DOHH2 (cell line): ENCODE measurements at regions not wholly inside any gene's neighbourhood (a gene's known extent, or its start where the extent isn't known, plus 50 kb on each side); places are given as distances from the start of the nearest gene placed in this dataset.

ENCODE experiments used
- H3F3A ChIP-seq: fragments of 200-600 bp; sonication (generic), shearing (Covaris generic); 2 replicates; pipeline ENCODE4 v1.6.0; 2016; ENCODE audit warnings: antibody characterized with exemption, mild to moderate bottlenecking; ENCODE audit not compliant: control insufficient read depth, insufficient read depth
- H3K27ac ChIP-seq: fragments of 200-600 bp; sonication (generic); 2 replicates; pipeline ENCODE4 v1.5.1; 2014; ENCODE audit warnings: low read depth, mild to moderate bottlenecking, low read length, moderate library complexity
- H3K27me3 ChIP-seq: fragments of 200-600 bp; sonication (generic); 2 replicates; pipeline ENCODE4 v1.6.1; 2014; ENCODE audit warnings: mild to moderate bottlenecking, low read length, mixed read lengths; ENCODE audit not compliant: control insufficient read depth
- H3K36me3 ChIP-seq: fragments of 200-600 bp; sonication (generic); 2 replicates; pipeline ENCODE4 v1.6.1; 2014; ENCODE audit warnings: mild to moderate bottlenecking, low read length, moderate library complexity, mixed read lengths; ENCODE audit not compliant: control insufficient read depth
- H3K4me1 ChIP-seq: fragments of 200-600 bp; sonication (generic); 2 replicates; pipeline ENCODE4 v1.6.1; 2014; ENCODE audit warnings: mild to moderate bottlenecking, low read length, mixed read lengths; ENCODE audit not compliant: control insufficient read depth
- H3K4me2 ChIP-seq: fragments of 200-600 bp; sonication (generic); 2 replicates; pipeline ENCODE4 v1.6.0; 2014; ENCODE audit warnings: mild to moderate bottlenecking, low read length, moderate library complexity
- H3K4me3 ChIP-seq: fragments of 200-600 bp; sonication (generic); 2 replicates; pipeline ENCODE4 v1.5.1; 2014; ENCODE audit warnings: mild to moderate bottlenecking, low read length, mixed read lengths
- H3K79me2 ChIP-seq: fragments of 200-600 bp; sonication (generic); 2 replicates; pipeline ENCODE4 v1.6.1; 2014; ENCODE audit warnings: mild to moderate bottlenecking, low read length, mixed read lengths; ENCODE audit not compliant: control insufficient read depth
- H3K9me2 ChIP-seq: fragments of 200-600 bp; sonication (generic); replicated peaks from 2 replicates; pipeline ENCODE4 v1.6.1; 2014; ENCODE audit warnings: mild to moderate bottlenecking, low read length, mixed read lengths; ENCODE audit not compliant: control insufficient read depth
- H3K9me3 ChIP-seq: fragments of 200-600 bp; sonication (generic); 2 replicates; pipeline ENCODE4 v1.6.1; 2014; ENCODE audit warnings: antibody characterized with exemption, low read length, mixed read lengths; ENCODE audit not compliant: control insufficient read depth, insufficient read depth
- H4K20me1 ChIP-seq: fragments of 200-600 bp; sonication (generic); 2 replicates; pipeline ENCODE4 v1.6.0; 2014; ENCODE audit warnings: low read depth, mild to moderate bottlenecking, antibody characterized with exemption, low read length, moderate library complexity; ENCODE audit not compliant: control insufficient read depth, insufficient read depth
- CTCF ChIP-seq: fragments of 200-600 bp; sonication (generic); IDR thresholded peaks from one replicate; pipeline ENCODE4 v1.5.1; 2014; ENCODE audit warnings: antibody characterized with exemption, mild to moderate bottlenecking, low read depth, low read length; ENCODE audit not compliant: poor library complexity, severe bottlenecking
- EZH2phosphoT487 ChIP-seq: fragments of 200-600 bp; sonication (generic); IDR thresholded peaks from 2 replicates; pipeline ENCODE4 v1.6.1; 2017; ENCODE audit warnings: borderline replicate concordance, mild to moderate bottlenecking, antibody characterized with exemption, low read length, moderate library complexity, mixed read lengths

- Histone ChIP-seq H3K4me3 (no peak overlapping the region), H3K36me3 (no peaks in the 10 kb centered on the region), H4K20me1 (no peaks in the 10 kb centered on the region), H3K27me3 (no peaks in the 10 kb centered on the region), H3K9me2 (no peaks in the 10 kb centered on the region), H3K4me2 (no peak overlapping the region), H3K27ac (no peak overlapping the region), H3K79me2 (no peaks in the 10 kb centered on the region), H3K4me1 (no peaks in the 10 kb centered on the region), H3K9me3 (no peaks in the 10 kb centered on the region), H3F3A (no peaks in the 10 kb centered on the region)
- no peak for TF ChIP-seq EZH2phosphoT487
- no peak for TF ChIP-seq CTCF
Observed at GRCh38 chr4:155593793-155594192, 72.9 kb upstream of the GUCY1A1 start.

- TF ChIP-seq CTCF (no peak), EZH2phosphoT487 (no peak)
- Histone ChIP-seq H3K27ac (no peak overlapping the region), H3K27me3 (no peaks in the 10 kb centered on the region), H3K4me2 (no peak overlapping the region), H3F3A (no peaks in the 10 kb centered on the region), H3K79me2 (no peaks in the 10 kb centered on the region), H3K9me2 (no peaks in the 10 kb centered on the region), H3K4me3 (no peak overlapping the region), H3K4me1 (no peaks in the 10 kb centered on the region), H3K9me3 (no peaks in the 10 kb centered on the region), H3K36me3 (no peaks in the 10 kb centered on the region), H4K20me1 (no peaks in the 10 kb centered on the region)
Observed at GRCh38 chr4:155592938-155593297, 73.7 kb upstream of the GUCY1A1 start.

GRCh38 chr4:155592179-155592937, 74.3 kb upstream of the GUCY1A1 start:
- no peaks in the 10 kb centered on the region for H4K20me1 ChIP-seq
- no peaks in the 10 kb centered on the region for H3K36me3 ChIP-seq
- no peaks in the 10 kb centered on the region for H3K4me1 ChIP-seq
- H3K27me3 ChIP-seq = no peaks in the 10 kb centered on the region
- TF ChIP-seq EZH2phosphoT487 (no peak), CTCF (no peak)
- H3K9me2 ChIP-seq = no peaks in the 10 kb centered on the region
- no peak overlapping the region for H3K4me3 ChIP-seq
- no peaks in the 10 kb centered on the region for H3F3A ChIP-seq
- no peaks in the 10 kb centered on the region for H3K9me3 ChIP-seq
- no peak overlapping the region for H3K27ac ChIP-seq
- no peak overlapping the region for H3K4me2 ChIP-seq
- H3K79me2 ChIP-seq = no peaks in the 10 kb centered on the region
